ENCODE measurements at regions not wholly inside any gene's neighbourhood (a gene's known extent, or its start where the extent isn't known, plus 50 kb on each side); places are given as distances from the start of the nearest gene placed in this dataset.

DNA sequence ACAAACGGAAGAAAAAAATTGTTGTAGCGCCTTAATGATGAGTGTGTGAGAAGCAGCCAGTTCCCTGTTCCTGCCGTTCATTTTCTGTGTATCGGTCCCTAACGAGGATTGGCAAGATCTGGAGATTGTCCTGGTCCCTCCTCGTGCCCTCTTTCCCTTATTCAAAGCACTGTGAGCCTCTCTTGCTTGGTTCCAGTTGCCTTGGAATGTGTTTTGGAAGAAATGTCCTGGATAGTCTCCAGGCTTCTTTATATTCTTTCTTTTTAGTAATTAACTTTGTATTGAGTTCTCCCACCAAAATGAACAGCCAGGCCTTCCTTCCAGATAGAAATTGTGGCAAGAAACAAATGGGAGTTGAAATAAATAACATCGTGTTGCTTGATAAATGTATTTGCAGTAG, 348.3 kb downstream of the CDH26 start:
- no peaks in the 10 kb centered on the region for H3K4me1 Mint-ChIP-seq
- ChIA-PET POLR2A (no interaction called here), CTCF (no interaction called here)
- no peak for DNase-seq
- H3K27ac Mint-ChIP-seq: no peak overlapping the region
- H3K27me3 Mint-ChIP-seq: no peaks in the 10 kb centered on the region
- no peaks in the 10 kb centered on the region for H3K36me3 Mint-ChIP-seq (ENCODE audit: low read depth)
- H3K9me3 Mint-ChIP-seq: no peaks in the 10 kb centered on the region
- H3K4me3 Mint-ChIP-seq: no peak overlapping the region

GRCh38 chr20:60310560-60311349, 352.5 kb downstream of the CDH26 start:
- no peak for DNase-seq
- no peaks in the 10 kb centered on the region for H3K4me1 Mint-ChIP-seq
- H3K27me3 Mint-ChIP-seq: no peaks in the 10 kb centered on the region
- no peak overlapping the region for H3K27ac Mint-ChIP-seq
- ChIA-PET CTCF (interaction anchor here (1.5 kb wide), 1 partner anchor 13 kb away, joined by 3 read pairs; no protein-coding TSS in a partner anchor), POLR2A (no interaction called here)
- H3K36me3 Mint-ChIP-seq (ENCODE audit: low read depth): no peaks in the 10 kb centered on the region
- H3K4me3 Mint-ChIP-seq: no peak overlapping the region
- peaks cover 2% of the 10 kb centered on the region for H3K9me3 Mint-ChIP-seq

- POLR2A ChIA-PET: no interaction called here
Measured at GRCh38 chr20:60313191-60313590, 355.0 kb downstream of the CDH26 start.

GRCh38 chr20:60313614-60314013, 355.4 kb downstream of the CDH26 start:
- POLR2A ChIA-PET: no interaction called here
- CTCF ChIA-PET: interaction anchor here (1.1 kb wide), 1 partner anchor 12 kb away, joined by 3 read pairs; no protein-coding TSS in a partner anchor
- no peak overlapping the region for H3K4me3 Mint-ChIP-seq

More at GRCh38 chr20:60313191-60313590, 355.0 kb downstream of the CDH26 start:
- CTCF ChIA-PET: no interaction called here
- no peak overlapping the region for H3K27ac Mint-ChIP-seq
- DNase-seq: no peak
- no peaks in the 10 kb centered on the region for H3K36me3 Mint-ChIP-seq (ENCODE audit: low read depth)
- peaks cover 2% of the 10 kb centered on the region for H3K9me3 Mint-ChIP-seq
- H3K27me3 Mint-ChIP-seq: no peaks in the 10 kb centered on the region
- H3K4me3 Mint-ChIP-seq: no peak overlapping the region
- H3K4me1 Mint-ChIP-seq: peaks cover 7% of the 10 kb centered on the region

DNA sequence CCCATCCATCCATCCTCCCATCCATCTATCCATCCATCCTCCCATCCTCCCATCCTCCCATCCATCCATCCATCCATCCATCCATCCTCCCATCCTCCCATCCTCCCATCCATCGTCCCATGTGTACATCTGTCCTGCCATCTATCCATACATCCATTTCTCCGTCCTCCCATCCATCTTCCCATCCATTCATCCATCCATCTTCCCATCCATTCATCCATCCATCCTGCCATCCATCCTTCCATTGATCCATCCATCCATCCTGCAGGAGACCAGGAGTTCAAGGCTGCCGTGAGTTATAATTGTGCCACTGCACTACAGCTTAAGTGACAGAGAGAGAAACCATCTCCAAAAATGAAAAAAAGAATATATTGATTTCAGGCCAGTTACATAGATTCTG, 356.5 kb downstream of the CDH26 start:
- H3K36me3 Mint-ChIP-seq (ENCODE audit: low read depth): no peaks in the 10 kb centered on the region
- H3K4me1 Mint-ChIP-seq: peaks cover 7% of the 10 kb centered on the region
- no peak for DNase-seq
- H3K27ac Mint-ChIP-seq: no peak overlapping the region
- H3K4me3 Mint-ChIP-seq: no peak overlapping the region
- H3K27me3 Mint-ChIP-seq: no peaks in the 10 kb centered on the region
- ChIA-PET CTCF (interaction anchor here (1.1 kb wide), 1 partner anchor 13 kb away, joined by 3 read pairs; no protein-coding TSS in a partner anchor), POLR2A (no interaction called here)
- H3K9me3 Mint-ChIP-seq: peaks cover 2% of the 10 kb centered on the region

More at GRCh38 chr20:60313614-60314013, 355.4 kb downstream of the CDH26 start:
- Mint-ChIP-seq H3K27me3 (no peaks in the 10 kb centered on the region), H3K9me3 (peaks cover 2% of the 10 kb centered on the region), H3K27ac (no peak overlapping the region), H3K4me1 (peaks cover 7% of the 10 kb centered on the region), H3K36me3 (ENCODE audit: low read depth) (no peaks in the 10 kb centered on the region)
- no peak for DNase-seq

DNA sequence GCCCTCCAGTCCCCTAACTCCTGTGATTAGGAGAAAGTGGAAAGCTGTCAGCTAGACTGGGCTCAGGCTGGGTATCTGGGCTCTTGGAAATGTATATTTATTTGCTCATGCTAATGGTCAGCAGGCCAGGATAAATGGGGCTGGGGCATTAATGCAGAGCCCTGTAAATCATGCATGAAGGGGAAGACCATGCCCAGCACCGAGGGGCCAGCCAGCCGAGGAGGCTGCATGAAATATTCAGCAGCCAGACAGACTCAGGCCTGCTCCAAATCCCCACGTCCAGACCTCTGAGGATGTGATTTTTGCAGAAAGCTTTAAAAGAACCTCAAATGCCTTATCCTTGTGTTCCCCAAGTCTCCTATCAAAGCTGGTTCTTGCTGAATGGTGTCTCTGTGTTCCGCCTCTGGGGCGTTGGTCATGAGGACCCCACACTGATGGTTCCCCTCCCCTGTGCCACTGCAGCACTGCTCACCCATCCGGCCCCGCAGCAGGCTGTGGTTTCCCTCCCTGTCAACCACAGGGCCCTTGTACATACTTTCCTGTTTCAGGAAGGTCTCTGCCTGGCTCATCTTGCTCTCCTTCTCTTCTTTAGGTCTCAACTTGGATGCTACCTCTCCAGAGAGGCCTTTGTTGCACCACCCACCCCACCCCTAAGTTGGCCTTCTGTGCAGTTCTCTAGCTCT, 358.4 kb downstream of the CDH26 start:
- H3K27me3 Mint-ChIP-seq: no peaks in the 10 kb centered on the region
- peaks cover 2% of the 10 kb centered on the region for H3K9me3 Mint-ChIP-seq
- no peak overlapping the region for H3K27ac Mint-ChIP-seq
- POLR2A ChIA-PET: no interaction called here
- no peaks in the 10 kb centered on the region for H3K36me3 Mint-ChIP-seq (ENCODE audit: low read depth)
- CTCF ChIA-PET: no interaction called here
- no peak overlapping the region for H3K4me3 Mint-ChIP-seq
- no peak for DNase-seq
- peaks cover 7% of the 10 kb centered on the region for H3K4me1 Mint-ChIP-seq

DNA sequence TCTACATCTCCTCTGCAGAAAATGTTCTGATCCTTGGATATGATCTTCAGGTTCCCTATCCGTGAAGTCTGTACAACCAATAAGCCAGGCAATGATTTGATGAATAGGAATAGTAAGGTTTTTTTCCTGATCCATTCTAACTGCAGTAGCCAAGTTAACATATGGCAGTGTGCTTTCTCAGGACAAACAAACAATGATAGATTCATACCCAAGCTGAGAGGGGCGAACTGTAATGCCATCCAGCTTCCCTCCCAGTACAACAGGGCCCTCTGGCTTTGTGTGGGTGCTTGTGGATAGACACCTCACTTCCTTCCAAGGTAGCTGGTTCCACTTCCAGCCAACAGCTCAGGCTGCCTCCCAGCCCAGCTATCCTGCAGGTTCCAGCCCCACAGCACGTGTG, 359.2 kb downstream of the CDH26 start:
- DNase-seq: no peak
- Mint-ChIP-seq H3K9me3 (peaks cover 2% of the 10 kb centered on the region), H3K36me3 (ENCODE audit: low read depth) (no peaks in the 10 kb centered on the region), H3K27me3 (no peaks in the 10 kb centered on the region), H3K27ac (no peak overlapping the region), H3K4me1 (peaks cover 7% of the 10 kb centered on the region), H3K4me3 (no peak overlapping the region)
- ChIA-PET CTCF (no interaction called here), POLR2A (no interaction called here)

DNA sequence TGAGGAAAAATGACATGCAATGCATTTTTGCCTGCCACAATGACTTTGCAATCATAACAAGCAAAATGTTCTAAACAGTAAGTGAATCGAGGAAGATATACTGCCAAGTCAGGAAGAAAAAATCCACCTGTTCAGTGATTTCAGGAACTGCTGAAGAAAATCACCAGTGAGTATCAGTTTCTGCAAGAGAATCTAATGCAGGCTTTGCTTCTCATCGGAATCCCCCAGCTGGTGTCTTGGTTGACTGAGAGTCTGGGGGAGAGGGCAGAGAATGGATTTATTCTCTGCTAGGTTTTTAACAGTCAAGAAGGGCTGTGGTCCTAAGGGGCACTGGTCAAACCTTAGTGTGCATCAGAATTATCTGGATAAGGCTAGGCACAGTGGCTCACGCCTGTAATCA, 363.4 kb downstream of the CDH26 start:
- H3K9me3 Mint-ChIP-seq: no peaks in the 10 kb centered on the region
- ChIA-PET CTCF (no interaction called here), POLR2A (no interaction called here)

DNA sequence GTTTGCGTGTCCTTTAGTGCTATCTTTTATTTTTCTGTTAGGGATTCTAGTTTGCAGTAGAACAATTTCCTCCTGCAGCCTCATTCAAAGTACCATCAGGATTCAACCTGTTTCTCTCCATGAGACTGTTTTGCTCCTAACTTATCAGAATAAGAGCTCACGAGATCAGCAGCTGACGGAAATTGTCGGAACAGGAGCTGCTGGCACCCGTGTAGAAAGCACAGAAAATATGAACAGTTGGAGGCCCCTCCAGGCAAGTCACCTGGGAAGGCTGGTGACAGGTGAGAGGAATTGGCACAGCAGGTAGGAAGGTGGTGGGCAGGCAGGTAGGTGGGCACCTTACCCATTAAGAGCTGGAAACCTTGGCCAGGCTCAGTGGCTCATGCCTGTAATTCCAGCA, 368.6 kb downstream of the CDH26 start:
- POLR2A ChIA-PET: no interaction called here
- no peaks in the 10 kb centered on the region for H3K4me1 Mint-ChIP-seq
- H3K27ac Mint-ChIP-seq: no peak overlapping the region
- H3K9me3 Mint-ChIP-seq: no peaks in the 10 kb centered on the region
- DNase-seq: no peak
- CTCF ChIA-PET: no interaction called here
- H3K27me3 Mint-ChIP-seq: no peaks in the 10 kb centered on the region
- no peaks in the 10 kb centered on the region for H3K36me3 Mint-ChIP-seq (ENCODE audit: low read depth)
- H3K4me3 Mint-ChIP-seq: no peak overlapping the region

More for the DNA sequence above, 363.4 kb downstream of the CDH26 start:
- no peaks in the 10 kb centered on the region for H3K36me3 Mint-ChIP-seq (ENCODE audit: low read depth)
- H3K27ac Mint-ChIP-seq: no peak overlapping the region
- no peak overlapping the region for H3K4me3 Mint-ChIP-seq
- H3K27me3 Mint-ChIP-seq: no peaks in the 10 kb centered on the region
- no peak for DNase-seq
- H3K4me1 Mint-ChIP-seq: peaks cover 7% of the 10 kb centered on the region

DNA sequence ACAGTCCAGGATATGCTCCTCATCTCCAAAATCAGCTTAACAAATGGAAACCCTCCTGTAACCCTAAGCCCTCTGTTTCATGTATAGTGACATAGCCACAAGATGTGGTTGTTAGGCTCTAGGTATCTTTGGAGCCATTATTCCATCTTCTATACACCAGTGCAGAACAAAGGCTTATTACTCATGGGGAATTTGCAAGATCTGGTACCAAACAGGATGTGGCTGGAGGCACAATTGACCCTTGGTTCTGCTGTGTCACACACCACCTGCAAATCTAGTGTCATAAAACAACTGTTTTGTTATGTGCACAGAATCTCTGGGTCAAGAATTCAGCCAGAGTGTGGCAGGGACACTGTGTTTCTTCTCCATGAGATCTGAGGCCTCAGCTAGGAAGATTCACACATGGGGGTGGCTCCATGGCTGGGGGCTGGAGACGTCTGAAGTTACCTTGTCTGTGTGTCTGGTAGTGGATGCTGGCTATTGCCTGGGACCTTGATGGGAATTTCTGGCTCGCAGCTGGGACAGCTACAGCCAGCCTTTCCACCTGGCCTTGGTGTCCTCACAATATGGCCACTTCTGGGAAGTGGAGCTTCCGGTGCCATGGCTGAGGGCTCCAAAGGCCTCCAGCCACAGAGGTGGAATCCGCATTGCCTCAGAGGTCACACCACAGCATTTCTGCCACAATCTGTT, 369.9 kb downstream of the CDH26 start:
- CTCF ChIA-PET: no interaction called here
- no peak overlapping the region for H3K27ac Mint-ChIP-seq
- no peak for DNase-seq
- H3K4me1 Mint-ChIP-seq: no peaks in the 10 kb centered on the region
- no peaks in the 10 kb centered on the region for H3K27me3 Mint-ChIP-seq
- no peaks in the 10 kb centered on the region for H3K36me3 Mint-ChIP-seq (ENCODE audit: low read depth)
- POLR2A ChIA-PET: no interaction called here
- H3K4me3 Mint-ChIP-seq: no peak overlapping the region
- no peaks in the 10 kb centered on the region for H3K9me3 Mint-ChIP-seq

DNA sequence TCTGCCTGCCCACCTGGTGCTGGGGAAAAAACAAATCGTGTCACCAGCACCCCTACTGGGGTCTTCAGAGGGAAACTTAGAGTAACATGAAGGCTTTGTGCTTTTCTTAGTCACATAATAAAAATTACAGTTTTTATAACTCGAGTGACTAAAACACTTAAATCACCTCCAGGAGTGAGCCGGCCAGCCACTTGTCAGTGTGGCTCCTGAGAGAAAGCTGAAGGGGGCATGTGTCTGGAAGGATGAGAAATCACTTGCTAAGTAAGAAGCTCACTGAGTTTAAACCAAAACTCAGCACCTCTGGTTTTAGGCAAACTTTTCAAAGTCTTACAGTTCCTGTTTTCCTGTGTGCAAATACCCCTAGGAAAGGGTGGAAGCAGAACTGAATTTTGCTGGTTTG, 372.2 kb downstream of the CDH26 start:
- Mint-ChIP-seq H3K4me1 (no peaks in the 10 kb centered on the region), H3K27ac (no peak overlapping the region), H3K9me3 (no peaks in the 10 kb centered on the region), H3K27me3 (no peaks in the 10 kb centered on the region), H3K4me3 (no peak overlapping the region), H3K36me3 (ENCODE audit: low read depth) (no peaks in the 10 kb centered on the region)
- POLR2A ChIA-PET: no interaction called here
- DNase-seq: no peak
- CTCF ChIA-PET: no interaction called here

DNA sequence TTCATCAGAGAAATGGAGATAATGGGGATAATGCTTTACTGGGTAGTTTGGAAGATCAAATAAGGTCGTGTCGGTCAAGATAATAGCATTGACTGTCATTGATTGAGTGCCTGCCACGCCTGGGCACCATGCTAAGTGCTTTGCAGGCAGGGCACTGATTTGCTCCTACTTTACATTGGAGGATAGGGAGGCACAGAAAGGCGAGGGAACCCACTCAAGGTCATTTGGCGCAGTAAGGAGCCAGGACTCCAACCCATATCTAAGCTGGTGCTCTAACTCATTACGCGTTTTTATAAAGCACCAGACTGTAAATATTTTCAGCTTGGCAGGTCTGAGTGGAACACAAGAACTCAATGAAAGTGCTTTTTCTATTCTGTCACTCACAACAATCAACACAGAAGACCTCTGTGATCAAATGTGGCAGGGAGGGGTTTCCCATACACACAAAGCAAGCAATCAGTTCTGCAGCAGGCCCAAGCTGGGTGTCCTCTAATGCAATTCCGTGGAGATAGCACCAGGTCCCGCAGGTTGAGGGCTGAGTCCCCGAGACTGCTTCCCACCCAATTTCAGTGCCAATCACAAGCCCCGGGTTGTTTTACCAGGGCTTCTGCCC, 373.6 kb downstream of the CDH26 start:
- POLR2A ChIA-PET: no interaction called here
- DNase-seq: no peak

DNA sequence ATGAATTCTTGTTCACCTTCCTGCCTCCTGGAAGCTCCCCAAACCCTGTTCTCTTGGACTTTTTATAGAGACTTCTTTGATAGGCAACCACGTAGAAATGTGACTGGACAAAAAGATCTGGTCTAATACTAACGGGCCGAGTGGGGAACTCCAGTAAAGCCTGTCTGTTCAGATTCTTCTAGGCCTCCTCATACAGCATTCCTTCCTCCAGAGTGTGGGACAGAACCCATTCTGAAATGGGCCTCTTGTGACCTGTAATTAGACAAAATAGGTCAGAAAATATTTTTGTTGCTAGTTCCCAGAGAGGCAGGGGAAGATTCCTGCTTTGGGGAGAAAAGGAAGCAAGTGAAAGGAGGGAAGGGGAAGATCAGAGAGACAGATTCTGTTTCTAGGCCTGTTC, 374.3 kb downstream of the CDH26 start:
- H3K4me1 Mint-ChIP-seq: no peaks in the 10 kb centered on the region
- ChIA-PET POLR2A (no interaction called here), CTCF (no interaction called here)
- H3K36me3 Mint-ChIP-seq (ENCODE audit: low read depth): no peaks in the 10 kb centered on the region
- no peak for DNase-seq
- no peak overlapping the region for H3K27ac Mint-ChIP-seq
- H3K9me3 Mint-ChIP-seq: no peaks in the 10 kb centered on the region
- H3K4me3 Mint-ChIP-seq: no peak overlapping the region
- H3K27me3 Mint-ChIP-seq: no peaks in the 10 kb centered on the region

More for the DNA sequence above, 373.6 kb downstream of the CDH26 start:
- no peak overlapping the region for H3K27ac Mint-ChIP-seq
- H3K9me3 Mint-ChIP-seq: no peaks in the 10 kb centered on the region
- H3K36me3 Mint-ChIP-seq (ENCODE audit: low read depth): no peaks in the 10 kb centered on the region
- no peak overlapping the region for H3K4me3 Mint-ChIP-seq
- CTCF ChIA-PET: no interaction called here
- no peaks in the 10 kb centered on the region for H3K27me3 Mint-ChIP-seq
- H3K4me1 Mint-ChIP-seq: no peaks in the 10 kb centered on the region

Measured in activated CD4-positive, alpha-beta T cell treated with anti-CD3 and anti-CD28 coated beads, Interleukin-2, amount 10 ng/mL, durations not matched to agents 7 days and 5 days (primary cell).